IPS-NIHi7 (cell line): ENCODE measurements at regions not wholly inside any gene's neighbourhood (a gene's known extent, or its start where the extent isn't known, plus 50 kb on each side); places are given as distances from the start of the nearest gene placed in this dataset.

ENCODE experiments used
- DNase-seq: peaks from one replicate; pipeline ENCODE4 v3.0.0; 2012; ENCODE audit warnings: mixed read lengths; ENCODE audit errors: extremely low spot score

GRCh38 chr5:123882319-123882964 lies 370.5 kb downstream of the CSNK1G3 start:
- DNase-seq = no peak

GRCh38 chr5:123881759-123882244 lies 369.8 kb downstream of the CSNK1G3 start:
- no peak for DNase-seq

DNA sequence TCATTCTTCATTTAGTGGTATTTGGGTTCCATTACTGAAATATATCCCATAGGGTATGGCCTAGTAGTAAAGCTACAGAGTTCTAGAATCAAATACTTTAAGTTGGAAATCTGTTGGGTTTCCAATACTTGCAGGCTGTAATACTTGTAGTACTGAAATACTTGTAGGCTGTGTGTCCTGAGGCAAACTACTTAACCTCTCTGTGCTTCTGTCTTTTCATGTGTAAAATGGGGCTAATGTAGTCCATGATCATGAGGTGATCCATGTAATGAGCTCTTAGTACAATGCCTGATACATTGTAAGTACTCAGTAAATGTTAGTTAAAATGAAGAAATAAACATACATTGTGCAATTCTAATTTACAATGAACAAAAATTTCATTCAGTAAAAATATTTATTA lies 368.9 kb downstream of the CSNK1G3 start:
- DNase-seq = no peak

- peak; percentile 22 for DNase-seq
Measured at GRCh38 chr5:123879071-123879470, 367.1 kb downstream of the CSNK1G3 start.

DNA sequence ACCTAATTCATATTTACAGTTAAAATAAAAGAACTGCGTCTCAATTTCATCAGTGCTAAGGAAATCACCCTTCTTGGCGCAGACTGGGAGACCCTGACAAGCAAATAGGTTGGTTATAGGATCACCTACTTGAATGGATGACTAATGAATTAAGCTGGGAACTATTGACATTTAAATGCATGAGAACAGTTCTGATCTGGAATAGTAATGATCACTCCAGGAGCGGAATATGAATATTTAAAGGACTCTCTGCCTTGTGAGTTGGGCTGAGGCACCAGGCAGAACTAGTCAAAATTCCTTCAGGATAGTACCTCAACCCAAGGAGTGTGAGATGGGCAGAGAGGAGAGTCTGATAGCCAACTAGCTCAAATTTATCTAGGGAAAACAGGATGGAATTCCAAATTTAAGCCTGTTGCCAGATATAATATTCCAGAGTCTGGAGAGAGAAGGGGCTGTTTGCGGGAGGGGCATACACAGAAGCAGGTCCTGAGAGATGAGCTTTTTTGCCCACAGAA lies 364.4 kb downstream of the CSNK1G3 start:
- DNase-seq = no peak

DNA sequence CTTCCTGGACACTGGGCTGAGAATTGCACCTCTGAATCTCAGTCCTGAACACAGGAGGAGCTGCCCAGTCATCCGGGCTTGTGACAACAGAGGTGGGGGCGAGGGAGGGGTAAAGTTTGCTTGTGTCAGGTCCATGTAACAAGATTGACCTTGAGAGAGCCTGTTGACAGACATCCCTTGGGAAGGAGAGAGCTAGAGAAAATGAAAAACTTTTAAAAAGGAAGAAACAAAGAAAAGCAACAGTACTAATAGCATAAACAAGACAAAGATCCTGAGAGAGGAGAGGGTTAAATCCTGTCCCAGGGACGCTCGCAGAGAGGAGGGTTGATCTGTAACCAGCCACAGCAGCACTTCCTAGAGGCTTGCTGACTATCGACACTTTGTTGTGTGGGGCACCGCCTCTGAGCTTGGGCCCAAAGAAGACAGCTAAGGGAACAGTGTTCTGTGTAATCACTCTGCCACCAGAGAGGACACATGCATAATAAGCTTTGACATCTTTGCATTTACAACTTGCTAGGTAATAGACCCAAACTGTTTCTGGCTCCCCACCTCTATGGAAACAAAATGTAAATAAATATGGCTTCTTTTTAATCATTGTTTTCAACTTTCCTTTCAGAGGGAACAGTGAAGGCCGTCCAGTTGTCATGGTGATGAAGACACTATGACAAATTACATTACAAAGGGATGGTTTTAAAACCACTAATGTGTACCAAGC lies 363.7 kb downstream of the CSNK1G3 start:
- DNase-seq = peak; percentile 59

DNA sequence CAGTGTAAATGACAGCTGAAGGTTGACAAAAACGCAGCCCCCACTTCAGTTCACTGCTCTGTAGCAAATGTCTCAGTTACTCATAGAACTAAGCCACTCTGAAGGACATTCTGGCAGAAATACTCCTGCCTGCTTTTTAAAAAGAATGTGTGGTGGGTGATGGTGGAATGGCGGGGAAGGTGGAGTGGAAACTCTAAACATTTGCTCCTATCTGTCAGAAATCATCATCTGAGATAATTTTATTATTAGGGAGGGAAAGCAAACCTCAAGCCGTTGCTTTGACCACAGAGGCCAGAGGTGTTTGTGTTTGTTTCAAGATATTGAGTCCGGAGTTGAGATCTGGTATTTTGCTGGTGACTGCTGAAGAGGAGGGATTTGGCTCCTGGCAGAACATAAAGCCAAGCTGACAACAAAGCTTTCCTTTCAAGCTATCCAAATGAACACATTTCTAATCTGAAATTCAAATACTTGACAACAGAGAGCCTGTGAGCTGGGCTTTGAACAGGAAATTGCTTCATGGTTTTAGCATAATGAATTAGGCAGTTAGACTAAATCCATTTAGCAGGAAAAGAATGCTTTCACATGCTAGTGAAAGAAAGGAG lies 362.7 kb downstream of the CSNK1G3 start:
- DNase-seq = peak; percentile 20

- no peak for DNase-seq
Measured at GRCh38 chr5:123873846-123874245, 361.9 kb downstream of the CSNK1G3 start.

- DNase-seq = no peak
Measured at GRCh38 chr5:123871373-123871772, 359.4 kb downstream of the CSNK1G3 start.

GRCh38 chr5:123868881-123869280 lies 356.9 kb downstream of the CSNK1G3 start:
- DNase-seq = no peak

GRCh38 chr5:123868267-123868666 lies 356.3 kb downstream of the CSNK1G3 start:
- DNase-seq = no peak

DNA sequence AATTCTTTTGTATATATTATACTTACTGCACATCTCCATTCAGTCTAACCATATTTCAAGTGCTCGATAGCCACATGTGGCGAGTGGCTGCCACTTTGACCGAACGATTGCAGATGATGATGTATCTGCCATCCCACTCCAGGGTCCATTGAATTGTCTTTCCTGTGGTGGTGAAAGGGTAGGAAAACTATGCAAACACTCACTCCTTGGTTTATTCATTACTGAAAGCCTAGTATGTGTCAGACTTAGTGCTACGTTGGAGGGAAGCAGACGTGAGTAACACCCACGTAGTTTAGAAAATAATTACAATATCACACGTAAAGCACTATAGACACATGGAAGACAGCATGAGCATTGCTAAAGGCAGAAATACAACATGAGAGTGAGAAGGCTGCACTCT lies 353.7 kb downstream of the CSNK1G3 start:
- no peak for DNase-seq

DNA sequence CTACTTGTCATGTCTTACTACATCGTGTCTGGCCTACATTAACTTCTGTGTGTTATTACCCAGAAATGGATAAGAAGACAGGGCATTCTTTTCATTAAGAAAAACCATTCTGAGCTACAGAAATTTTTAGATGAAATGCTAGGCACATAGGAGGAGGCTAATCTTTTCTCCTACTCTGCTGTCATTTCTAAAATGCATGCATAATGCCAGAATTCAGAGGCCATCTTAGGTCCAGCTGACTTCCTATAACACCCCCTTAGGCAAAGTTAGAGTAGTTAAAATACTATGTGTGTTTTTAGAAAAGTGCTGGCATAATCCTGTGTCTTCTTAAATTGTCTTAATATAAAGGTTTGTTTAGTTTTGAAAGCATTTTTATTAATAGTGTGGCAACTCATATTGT lies 352.6 kb downstream of the CSNK1G3 start:
- DNase-seq = no peak

- DNase-seq = no peak
Measured at GRCh38 chr5:123858938-123859337, 347.0 kb downstream of the CSNK1G3 start.

DNA sequence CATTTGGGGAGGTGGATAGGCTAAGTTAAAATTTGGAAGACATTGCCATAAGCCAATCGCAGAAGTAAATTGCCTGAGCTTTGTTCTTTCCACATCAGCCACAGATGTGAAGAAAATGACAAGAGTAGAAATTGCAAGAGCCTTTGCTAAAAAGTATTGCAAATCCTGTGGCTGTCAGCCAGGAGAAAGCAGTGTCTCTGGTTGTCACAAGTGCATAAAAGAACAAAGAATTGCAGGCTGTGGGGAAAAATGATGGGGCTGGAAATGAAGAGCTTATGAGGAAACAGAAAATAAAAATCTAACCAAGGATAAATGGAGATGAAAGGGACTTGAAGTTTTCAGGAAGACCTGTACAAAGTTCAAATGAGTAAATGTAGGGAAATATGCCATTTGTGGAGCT lies 344.8 kb downstream of the CSNK1G3 start:
- no peak for DNase-seq

- no peak for DNase-seq
Measured at GRCh38 chr5:123855609-123856008, 343.6 kb downstream of the CSNK1G3 start.

- DNase-seq = no peak
Measured at GRCh38 chr5:123845356-123846100, 333.6 kb downstream of the CSNK1G3 start.

- no peak for DNase-seq
Measured at GRCh38 chr5:123844873-123845272, 332.9 kb downstream of the CSNK1G3 start.

DNA sequence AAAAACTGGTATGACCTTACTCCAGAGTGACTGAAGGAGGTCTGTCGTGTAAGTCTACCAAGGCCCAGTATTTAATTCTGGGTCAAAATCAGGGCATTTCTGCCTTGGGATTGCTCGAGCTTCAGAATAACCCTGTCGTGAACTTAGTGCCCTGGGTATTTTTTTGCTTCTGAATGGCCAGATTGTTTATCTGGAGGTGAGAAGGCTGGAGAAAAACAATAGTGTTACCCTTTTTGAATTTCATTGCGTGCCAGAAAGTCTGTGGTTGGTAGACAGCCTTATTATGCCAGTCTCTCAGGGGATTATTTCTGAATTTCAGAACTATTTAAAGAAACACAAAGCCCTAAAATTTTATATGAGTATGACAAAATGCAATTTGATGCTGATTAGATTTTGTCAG lies 323.4 kb downstream of the CSNK1G3 start:
- no peak for DNase-seq

GRCh38 chr5:123830575-123830974 lies 318.6 kb downstream of the CSNK1G3 start:
- no peak for DNase-seq

DNA sequence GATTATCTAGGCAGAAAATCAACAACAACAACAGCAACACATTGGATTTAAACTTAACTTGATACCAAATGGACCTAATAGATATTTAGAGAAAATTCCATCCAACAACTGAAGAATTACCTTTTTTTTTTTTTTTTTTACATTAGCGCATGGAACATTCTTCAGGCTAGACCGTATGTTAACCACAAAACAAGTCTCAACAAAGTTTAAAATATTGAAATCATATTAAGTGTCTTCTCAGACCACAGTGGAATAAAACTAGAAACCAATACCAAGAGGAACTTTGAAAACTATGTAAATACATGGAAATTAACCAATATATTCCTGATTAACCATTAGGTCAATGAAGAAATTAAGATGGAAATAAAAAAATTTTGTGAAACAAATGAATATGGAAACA lies 315.8 kb downstream of the CSNK1G3 start:
- no peak for DNase-seq

- no peak for DNase-seq
Measured at GRCh38 chr5:123819833-123820232, 307.9 kb downstream of the CSNK1G3 start.
